CD8-positive, alpha-beta memory T cell (primary cell): ENCODE measurements at regions not wholly inside any gene's neighbourhood (a gene's known extent, or its start where the extent isn't known, plus 50 kb on each side); places are given as distances from the start of the nearest gene placed in this dataset.

ENCODE experiments used
- CTCF ChIA-PET: fragments of 350-600 bp; sonication (Branson Sonifier 250); formaldehyde crosslinking; loops from one replicate; lab custom pipeline; 2021; ENCODE audit warnings: antibody characterized with exemption; lab: Charles Lee
- POLR2A ChIA-PET: fragments of 350-600 bp; sonication (Branson Sonifier 250); formaldehyde crosslinking; loops from one replicate; lab custom pipeline; 2021; ENCODE audit warnings: antibody characterized with exemption; lab: Charles Lee
- DNase-seq, 5 donors: peaks; one replicate each; pipeline versions ENCODE4 v3.0.0 to v3.0.0-alpha.2; 2020 to 2022; ENCODE audit warnings: mixed read lengths in 1 of 5
- H3K27ac ChIP-seq: one replicate; pipeline ENCODE4 v1.7.0; 2013; ENCODE audit warnings: low read depth, mild to moderate bottlenecking, low read length, moderate library complexity
- H3K27me3 ChIP-seq: 2 replicates; pipeline ENCODE4 v1.7.0; 2013; ENCODE audit warnings: low read length, mild to moderate bottlenecking; ENCODE audit not compliant: insufficient read depth, poor library complexity, severe bottlenecking
- H3K36me3 ChIP-seq: 2 replicates; pipeline ENCODE4 v1.7.0; 2013; ENCODE audit warnings: mild to moderate bottlenecking, low read length, moderate library complexity; ENCODE audit not compliant: insufficient read depth
- H3K4me1 ChIP-seq: 2 replicates; pipeline ENCODE4 v1.7.0; 2013; ENCODE audit warnings: mild to moderate bottlenecking, low read length, moderate library complexity; ENCODE audit not compliant: insufficient read depth
- H3K4me3 ChIP-seq: 2 replicates; pipeline ENCODE4 v1.7.0; 2013; ENCODE audit warnings: mild to moderate bottlenecking, low read length
- H3K9me3 ChIP-seq: 2 replicates; pipeline ENCODE4 v1.7.0; 2013; ENCODE audit warnings: mild to moderate bottlenecking, low read length
- H3K27ac Mint-ChIP-seq, 8 donors: one replicate each; pipeline ENCODE4 v1.8.0; 2020 to 2021; ENCODE audit warnings: mixed read lengths in 8 of 8, mild to moderate bottlenecking in 6 of 8, inconsistent platforms in 3 of 8, moderate library complexity in 3 of 8
- H3K27me3 Mint-ChIP-seq, 2 donors: one replicate each; pipeline ENCODE4 v1.8.0; 2020 to 2021; ENCODE audit warnings: mixed read lengths in 2 of 2, mild to moderate bottlenecking in 1 of 2, moderate library complexity in 1 of 2
- H3K36me3 Mint-ChIP-seq, 3 donors: one replicate each; pipeline ENCODE4 v1.8.0; 2020 to 2021; ENCODE audit warnings: mixed read lengths in 3 of 3, inconsistent platforms in 1 of 3, mild to moderate bottlenecking in 1 of 3
- H3K4me1 Mint-ChIP-seq, 3 donors: one replicate each; pipeline ENCODE4 v1.8.0; 2020 to 2021; ENCODE audit warnings: mixed read lengths in 3 of 3, inconsistent platforms in 1 of 3, mild to moderate bottlenecking in 1 of 3
- H3K4me3 Mint-ChIP-seq, 7 donors: one replicate each; pipeline ENCODE4 v1.8.0; 2020 to 2021; ENCODE audit warnings: mixed read lengths in 7 of 7, mild to moderate bottlenecking in 6 of 7, moderate library complexity in 4 of 7, inconsistent platforms in 2 of 7
- H3K9me3 Mint-ChIP-seq, 5 donors: one replicate each; pipeline ENCODE4 v1.8.0; 2020 to 2022; ENCODE audit warnings: mixed read lengths in 5 of 5, mild to moderate bottlenecking in 3 of 5, moderate library complexity in 2 of 5, inconsistent platforms in 1 of 5

- Histone ChIP-seq H3K27ac (no peak overlapping the region), H3K4me1 (peaks cover 13% of the 10 kb centered on the region), H3K27me3 (no peaks in the 10 kb centered on the region), H3K9me3 (no peaks in the 10 kb centered on the region), H3K4me3 (no peak overlapping the region), H3K36me3 (no peaks in the 10 kb centered on the region)
- Mint-ChIP-seq H3K27me3 (peaks cover 17 to 49% of the 10 kb centered on the region in 2 donors), H3K36me3 (peaks cover 0 to 11% (median 9%) of the 10 kb centered on the region in 3 donors), H3K4me1 (peaks cover 0 to 11% (median 7%) of the 10 kb centered on the region in 3 donors), H3K27ac (no peak overlapping the region), H3K9me3 (no peaks in the 10 kb centered on the region), H3K4me3 (no peak overlapping the region)
- ChIA-PET CTCF (no interaction called here), POLR2A (no interaction called here)
- no peak for DNase-seq
Observed at GRCh38 chr13:44303681-44304432, 69.8 kb upstream of the SERP2 start.

GRCh38 chr13:44304433-44304725 is 69.2 kb upstream of the SERP2 start:
- POLR2A ChIA-PET, result no interaction called here
- CTCF ChIA-PET, result no interaction called here
- Histone ChIP-seq H3K27ac (no peak overlapping the region), H3K4me3 (no peak overlapping the region), H3K4me1 (peaks cover 13% of the 10 kb centered on the region), H3K27me3 (no peaks in the 10 kb centered on the region), H3K36me3 (no peaks in the 10 kb centered on the region), H3K9me3 (no peaks in the 10 kb centered on the region)
- no peak for DNase-seq
- H3K4me1 Mint-ChIP-seq, result peaks cover 0 to 11% (median 7%) of the 10 kb centered on the region in 3 donors
- peaks cover 16 to 46% of the 10 kb centered on the region in 2 donors for H3K27me3 Mint-ChIP-seq
- no peaks in the 10 kb centered on the region for H3K9me3 Mint-ChIP-seq
- H3K27ac Mint-ChIP-seq, result no peak overlapping the region
- no peak overlapping the region for H3K4me3 Mint-ChIP-seq
- H3K36me3 Mint-ChIP-seq, result peaks cover 0 to 9% (median 9%) of the 10 kb centered on the region in 3 donors

- no peaks in the 10 kb centered on the region for H3K9me3 Mint-ChIP-seq
- peaks cover 0 to 11% (median 7%) of the 10 kb centered on the region in 3 donors for H3K4me1 Mint-ChIP-seq
- Histone ChIP-seq H3K4me1 (peaks cover 13% of the 10 kb centered on the region), H3K27ac (no peak overlapping the region), H3K4me3 (no peak overlapping the region), H3K36me3 (no peaks in the 10 kb centered on the region), H3K9me3 (no peaks in the 10 kb centered on the region), H3K27me3 (no peaks in the 10 kb centered on the region)
- H3K27ac Mint-ChIP-seq, result no peak overlapping the region
- POLR2A ChIA-PET, result no interaction called here
- CTCF ChIA-PET, result no interaction called here
- H3K4me3 Mint-ChIP-seq, result no peak overlapping the region
- peaks cover 10 to 42% of the 10 kb centered on the region in 2 donors for H3K27me3 Mint-ChIP-seq
- peaks cover 0 to 7% (median 6%) of the 10 kb centered on the region in 3 donors for H3K36me3 Mint-ChIP-seq
- DNase-seq, result no peak
Observed at GRCh38 chr13:44305286-44305685, 68.3 kb upstream of the SERP2 start.

GRCh38 chr13:44305917-44306370 is 67.7 kb upstream of the SERP2 start:
- Mint-ChIP-seq H3K9me3 (no peaks in the 10 kb centered on the region), H3K4me1 (peaks cover 0 to 11% (median 7%) of the 10 kb centered on the region in 3 donors), H3K27ac (no peak overlapping the region), H3K36me3 (peaks cover 0 to 5% (median 4%) of the 10 kb centered on the region in 3 donors), H3K4me3 (no peak overlapping the region), H3K27me3 (peaks cover 8 to 38% of the 10 kb centered on the region in 2 donors)
- ChIA-PET CTCF (no interaction called here), POLR2A (no interaction called here)
- Histone ChIP-seq H3K4me1 (peaks cover 13% of the 10 kb centered on the region), H3K9me3 (no peaks in the 10 kb centered on the region), H3K4me3 (no peak overlapping the region), H3K27ac (no peak overlapping the region), H3K27me3 (no peaks in the 10 kb centered on the region), H3K36me3 (no peaks in the 10 kb centered on the region)
- no peak for DNase-seq

- peak in 1 of 5 donors; percentile 31 for DNase-seq
- Histone ChIP-seq H3K4me3 (no peak overlapping the region), H3K36me3 (no peaks in the 10 kb centered on the region), H3K27ac (no peak overlapping the region), H3K4me1 (peaks cover 13% of the 10 kb centered on the region), H3K27me3 (no peaks in the 10 kb centered on the region), H3K9me3 (no peaks in the 10 kb centered on the region)
- Mint-ChIP-seq H3K36me3 (peaks cover 0 to 2% (median 1%) of the 10 kb centered on the region in 3 donors), H3K4me1 (peaks cover 0 to 6% (median 1%) of the 10 kb centered on the region in 3 donors), H3K27ac (peak overlapping the region in 1 of 8 donors; percentile 6), H3K9me3 (no peaks in the 10 kb centered on the region), H3K4me3 (peak overlapping the region in 1 of 7 donors; percentile 47), H3K27me3 (peaks cover 11 to 31% of the 10 kb centered on the region in 2 donors)
- CTCF ChIA-PET, result no interaction called here
- POLR2A ChIA-PET, result no interaction called here
Observed at GRCh38 chr13:44306371-44307192, 67.0 kb upstream of the SERP2 start.

GRCh38 chr13:44307255-44307654 is 66.4 kb upstream of the SERP2 start:
- CTCF ChIA-PET, result no interaction called here
- Histone ChIP-seq H3K4me3 (no peak overlapping the region), H3K4me1 (peaks cover 13% of the 10 kb centered on the region), H3K27me3 (no peaks in the 10 kb centered on the region), H3K27ac (no peak overlapping the region), H3K9me3 (no peaks in the 10 kb centered on the region), H3K36me3 (no peaks in the 10 kb centered on the region)
- Mint-ChIP-seq H3K4me3 (no peak overlapping the region), H3K36me3 (no peaks in the 10 kb centered on the region), H3K4me1 (peaks cover 0 to 4% (median 0%) of the 10 kb centered on the region in 3 donors), H3K27me3 (peaks cover 6 to 26% of the 10 kb centered on the region in 2 donors), H3K27ac (peak overlapping the region in 1 of 8 donors; percentile 6), H3K9me3 (no peaks in the 10 kb centered on the region)
- POLR2A ChIA-PET, result no interaction called here
- DNase-seq, result no peak

GRCh38 chr13:44307844-44308243 is 65.8 kb upstream of the SERP2 start:
- ChIA-PET CTCF (no interaction called here), POLR2A (no interaction called here)
- H3K4me1 ChIP-seq, result peaks cover 13% of the 10 kb centered on the region
- Mint-ChIP-seq H3K27me3 (peaks cover 5 to 26% of the 10 kb centered on the region in 2 donors), H3K27ac (no peak overlapping the region), H3K36me3 (no peaks in the 10 kb centered on the region), H3K9me3 (no peaks in the 10 kb centered on the region), H3K4me3 (no peak overlapping the region), H3K4me1 (peaks cover 0 to 4% (median 0%) of the 10 kb centered on the region in 3 donors)
- no peaks in the 10 kb centered on the region for H3K36me3 ChIP-seq
- H3K27ac ChIP-seq, result no peak overlapping the region
- no peaks in the 10 kb centered on the region for H3K9me3 ChIP-seq
- no peak for DNase-seq
- no peak overlapping the region for H3K4me3 ChIP-seq
- no peaks in the 10 kb centered on the region for H3K27me3 ChIP-seq

GRCh38 chr13:44308352-44308751 is 65.3 kb upstream of the SERP2 start:
- DNase-seq, result no peak
- H3K4me1 ChIP-seq, result peaks cover 13% of the 10 kb centered on the region
- Mint-ChIP-seq H3K4me3 (no peak overlapping the region), H3K4me1 (peaks cover 0 to 4% (median 0%) of the 10 kb centered on the region in 3 donors), H3K9me3 (no peaks in the 10 kb centered on the region), H3K27me3 (peaks cover 5 to 28% of the 10 kb centered on the region in 2 donors), H3K27ac (peak overlapping the region in 1 of 8 donors; percentile 7), H3K36me3 (no peaks in the 10 kb centered on the region)
- H3K4me3 ChIP-seq, result no peak overlapping the region
- CTCF ChIA-PET, result no interaction called here
- H3K36me3 ChIP-seq, result no peaks in the 10 kb centered on the region
- POLR2A ChIA-PET, result no interaction called here
- no peaks in the 10 kb centered on the region for H3K9me3 ChIP-seq
- H3K27me3 ChIP-seq, result no peaks in the 10 kb centered on the region
- no peak overlapping the region for H3K27ac ChIP-seq
